Stomach (tissue), 8 donors: ENCODE measurements at regions not wholly inside any gene's neighbourhood (a gene's known extent, or its start where the extent isn't known, plus 50 kb on each side); places are given as distances from the start of the nearest gene placed in this dataset.

Experiments
- DNase-seq, 2 donors: peaks; one replicate each; pipeline versions ENCODE4 v3.0.0 to v3.0.0-alpha.2; 2013 to 2019
- H3K27ac ChIP-seq, 5 donors: fragments of 200-600 bp in 4 of 5; sonication (generic) in 4 of 5; one replicate each; pipeline ENCODE4 v1.5.1; 2013 to 2019; ENCODE audit warnings: mild to moderate bottlenecking in 1 of 5, moderate library complexity in 1 of 5
- H3K27me3 ChIP-seq, 3 donors: fragments of 200-600 bp; sonication (generic); one replicate each; pipeline ENCODE4 v1.5.1; 2017 to 2019; ENCODE audit warnings: mixed run types in 1 of 3
- H3K36me3 ChIP-seq, 4 donors: fragments of 200-600 bp; sonication (generic); 1 replicate in 3 of 4; 2 replicates in 1 of 4; pipeline ENCODE4 v1.5.1; 2016 to 2019
- H3K4me1 ChIP-seq, 4 donors: fragments of 200-600 bp; sonication (generic); one replicate each; pipeline ENCODE4 v1.5.1; 2016 to 2019
- H3K4me3 ChIP-seq, 4 donors: fragments of 200-600 bp; sonication (generic) in 3 of 4; one replicate each; pipeline ENCODE4 v1.5.1; 2016 to 2019; ENCODE audit warnings: mild to moderate bottlenecking in 1 of 4
- H3K9me3 ChIP-seq, 4 donors: fragments of 200-600 bp; sonication (generic); one replicate each; pipeline ENCODE4 v1.5.1; 2016 to 2019
- CTCF ChIP-seq, 7 experiments: fragments of 450-650 bp in 4 of 7; fragments of 200-600 bp in 3 of 7; sonication (generic) in 3 of 7; IDR thresholded peaks; one replicate each; pipeline ENCODE4 v1.5.1; 2016 to 2019; ENCODE audit warnings: antibody characterized with exemption in 7 of 7, control low read depth in 2 of 7, mild to moderate bottlenecking in 1 of 7
- EP300 ChIP-seq: sonication (generic); formaldehyde crosslinking; IDR thresholded peaks from one replicate; pipeline ENCODE4 v1.6.1; 2017; ENCODE audit warnings: antibody characterized with exemption
- POLR2A ChIP-seq, 4 donors: fragments of 450-650 bp; IDR thresholded peaks; one replicate each; pipeline ENCODE4 v1.6.1; 2016; ENCODE audit warnings: antibody characterized with exemption in 4 of 4, control low read depth in 2 of 4, mild to moderate bottlenecking in 1 of 4, moderate library complexity in 1 of 4
- POLR2AphosphoS5 ChIP-seq, 3 donors: sonication (generic); formaldehyde crosslinking; IDR thresholded peaks; one replicate each; pipeline ENCODE4 v1.6.1; 2016; ENCODE audit warnings: antibody characterized with exemption in 3 of 3
- WGBS, 5 donors: extraction: QIAGEN DNeasy Blood & Tissue Kit in 3 of 5; methylation state at CpG; one replicate each; pipeline versions ENCODE4 v1.1.5 to v1.1.7; 2013 to 2018; 5-methylcytosine and 5-hydroxymethylcytosine counted together
- intact Hi-C: fragments of 100-400 bp; cut with DNase I; formaldehyde crosslinking; loops from one replicate; pipeline ENCODE4 v1.15.1; 2023; ENCODE audit warnings: low total_unique reads
- donor health status: healthy with polysubstance abuse.
- donor health status: Bipolar disorder and iron deficiency.
- donor health status: healthy.

DNA sequence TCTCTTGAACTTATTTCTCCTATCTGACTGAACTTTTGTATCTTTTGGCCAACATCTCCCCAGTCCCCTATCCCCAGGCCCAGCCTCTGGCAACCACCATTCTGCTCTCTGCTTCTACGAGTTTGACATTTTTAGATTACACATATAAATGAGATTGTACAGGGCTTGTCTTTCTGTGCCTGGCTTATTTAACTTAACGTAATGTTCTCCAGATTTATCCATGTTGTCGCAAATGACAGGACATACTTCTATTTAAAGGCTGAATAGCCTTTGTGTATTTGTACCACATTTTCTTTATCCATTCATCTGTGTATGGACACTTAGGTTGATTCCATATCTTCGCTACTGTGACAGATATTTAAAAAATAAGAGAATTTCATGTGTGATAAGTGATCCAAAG, 98.6 kb downstream of the LSMEM1 start:
- Histone ChIP-seq H3K9me3 (peaks cover 0 to 6% (median 3%) of the 10 kb centered on the region in 4 donors), H3K4me3 (no peak overlapping the region), H3K27ac (no peak overlapping the region), H3K36me3 (no peaks in the 10 kb centered on the region), H3K27me3 (no peaks in the 10 kb centered on the region), H3K4me1 (no peaks in the 10 kb centered on the region)
- TF ChIP-seq CTCF (IDR thresholded peaks at IDR 0.05) (no peak), POLR2AphosphoS5 (IDR thresholded peaks at IDR 0.05) (no peak), EP300 (no peak), POLR2A (IDR thresholded peaks at IDR 0.05) (no peak)
- intact Hi-C loops = no loop called here
- no peak for DNase-seq
- WGBS, 5 donors = 85 to 93% (median 91%) methylated on average over 4 of the region's 4 CpGs

- intact Hi-C loops = no loop called here
- no peaks in the 10 kb centered on the region for H3K36me3 ChIP-seq
- no peaks in the 10 kb centered on the region for H3K27me3 ChIP-seq
- no peak for DNase-seq
- no peaks in the 10 kb centered on the region for H3K4me1 ChIP-seq
- peaks cover 0 to 6% (median 3%) of the 10 kb centered on the region in 4 donors for H3K9me3 ChIP-seq
- no peak for TF ChIP-seq CTCF (IDR thresholded peaks at IDR 0.05)
- TF ChIP-seq POLR2AphosphoS5 (IDR thresholded peaks at IDR 0.05) = no peak
- TF ChIP-seq EP300 = no peak
- no peak for TF ChIP-seq POLR2A (IDR thresholded peaks at IDR 0.05)
- WGBS, 5 donors = 51 to 69% (median 58%) methylated on average over 5 of the region's 5 CpGs
- no peak overlapping the region for H3K4me3 ChIP-seq
- H3K27ac ChIP-seq = no peak overlapping the region
These were observed 100.1 kb downstream of the LSMEM1 start for GRCh38 chr7:112580717-112581435.

DNA sequence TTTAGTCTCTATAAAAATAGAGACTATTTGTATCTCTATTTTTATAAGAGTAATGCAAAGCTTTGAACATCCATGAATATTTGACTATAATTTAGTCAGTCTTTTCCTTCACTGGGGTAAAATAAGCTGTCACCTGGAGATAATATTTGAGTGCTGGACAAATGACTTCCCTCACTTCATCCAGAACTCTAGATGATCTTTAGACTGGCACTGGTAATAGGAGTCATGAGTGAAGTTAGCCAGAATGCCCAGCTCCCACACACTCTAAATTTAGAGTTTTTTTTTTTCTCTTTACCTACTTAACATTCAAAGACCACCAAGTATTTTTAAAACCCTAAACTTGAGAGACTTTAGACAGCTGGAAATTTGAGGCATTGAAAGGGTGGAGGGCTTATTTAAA, 100.7 kb downstream of the LSMEM1 start:
- intact Hi-C loops = no loop called here
- no peak overlapping the region for H3K27ac ChIP-seq
- no peak overlapping the region for H3K4me3 ChIP-seq
- no peaks in the 10 kb centered on the region for H3K36me3 ChIP-seq
- TF ChIP-seq EP300 (no peak), POLR2A (IDR thresholded peaks at IDR 0.05) (no peak), POLR2AphosphoS5 (IDR thresholded peaks at IDR 0.05) (no peak), CTCF (IDR thresholded peaks at IDR 0.05) (no peak)
- peaks cover 0 to 6% (median 3%) of the 10 kb centered on the region in 4 donors for H3K9me3 ChIP-seq
- no peaks in the 10 kb centered on the region for H3K27me3 ChIP-seq
- H3K4me1 ChIP-seq = no peaks in the 10 kb centered on the region
- no peak for DNase-seq

GRCh38 chr7:112584290-112584689, 103.5 kb downstream of the LSMEM1 start:
- Histone ChIP-seq H3K4me1 (no peaks in the 10 kb centered on the region), H3K36me3 (no peaks in the 10 kb centered on the region), H3K27ac (no peak overlapping the region), H3K9me3 (peaks cover 0 to 10% (median 3%) of the 10 kb centered on the region in 4 donors), H3K27me3 (no peaks in the 10 kb centered on the region), H3K4me3 (no peak overlapping the region)
- DNase-seq = no peak
- 72 to 89% (median 83%) methylated on average over 2 of the region's 2 CpGs for WGBS, 5 donors
- intact Hi-C loops = no loop called here
- no peak for TF ChIP-seq EP300
- TF ChIP-seq POLR2AphosphoS5 (IDR thresholded peaks at IDR 0.05) = no peak
- no peak for TF ChIP-seq POLR2A (IDR thresholded peaks at IDR 0.05)
- no peak for TF ChIP-seq CTCF (IDR thresholded peaks at IDR 0.05)
